ENCODE measurements at regions not wholly inside any gene's neighbourhood (a gene's known extent, or its start where the extent isn't known, plus 50 kb on each side); places are given as distances from the start of the nearest gene placed in this dataset.

- no peak for DNase-seq
These were observed 84.7 kb upstream of the BRINP1 start for GRCh38 chr9:119453980-119454379.

DNA sequence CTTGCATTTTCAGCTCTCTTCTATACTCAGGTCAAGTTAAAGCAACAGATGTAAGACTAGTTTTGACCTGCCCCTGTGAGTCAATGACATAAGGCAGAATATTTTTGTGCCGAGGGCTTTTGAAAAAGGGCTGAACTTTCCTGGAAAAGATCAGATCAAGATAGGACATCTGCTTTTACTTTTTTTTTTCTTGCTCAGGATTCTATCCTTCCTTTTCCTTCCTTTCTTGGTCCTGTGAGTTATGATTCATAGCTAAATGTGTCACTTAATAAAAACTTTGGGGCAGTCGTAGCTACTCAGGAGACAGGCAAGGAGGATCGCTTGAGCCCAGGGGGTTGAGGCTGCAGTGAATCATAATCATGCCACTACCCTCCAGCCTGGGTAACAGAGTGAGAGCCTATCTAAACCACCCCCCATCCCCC, 84.3 kb upstream of the BRINP1 start:
- no peak for DNase-seq

DNA sequence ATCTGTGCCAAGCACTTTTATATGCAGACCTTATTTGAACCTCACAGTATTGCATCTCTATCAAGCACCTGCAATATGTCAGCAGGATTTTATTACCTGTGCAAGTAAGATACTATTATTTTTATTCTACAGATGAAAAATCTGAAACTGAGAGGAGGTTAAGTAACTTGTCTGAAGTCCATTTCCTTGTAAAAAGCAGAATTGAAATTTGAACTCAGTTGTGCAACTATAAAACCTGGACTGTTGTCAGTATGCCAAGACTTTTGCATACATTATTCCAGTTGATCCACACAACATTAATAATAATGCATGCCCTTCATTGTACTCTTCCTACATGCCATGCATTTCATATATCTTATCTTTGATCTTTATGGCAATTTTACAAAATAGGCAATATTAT, 82.2 kb upstream of the BRINP1 start:
- DNase-seq = no peak

DNA sequence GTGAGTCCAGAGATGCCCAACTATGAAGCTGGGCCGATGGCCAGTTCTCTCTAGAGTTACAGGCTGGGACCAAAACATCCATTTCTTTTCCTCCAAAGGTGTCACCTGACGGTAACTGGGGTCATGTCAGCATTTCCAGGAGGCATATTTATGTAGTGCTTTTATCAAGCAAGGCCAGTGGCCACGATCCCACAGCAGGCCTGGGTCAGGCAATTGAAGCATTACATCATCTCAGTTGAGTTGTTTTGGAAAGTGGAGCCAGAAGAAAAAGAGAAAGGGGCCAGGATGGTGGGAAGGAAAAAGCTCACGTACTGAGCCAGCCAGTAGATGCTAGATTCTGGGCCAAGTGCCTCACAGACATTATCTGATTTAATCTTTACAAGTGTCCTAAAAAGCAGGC, 73.9 kb upstream of the BRINP1 start:
- DNase-seq = no peak

GRCh38 chr9:119441832-119442231, 72.6 kb upstream of the BRINP1 start:
- no peak for DNase-seq

DNA sequence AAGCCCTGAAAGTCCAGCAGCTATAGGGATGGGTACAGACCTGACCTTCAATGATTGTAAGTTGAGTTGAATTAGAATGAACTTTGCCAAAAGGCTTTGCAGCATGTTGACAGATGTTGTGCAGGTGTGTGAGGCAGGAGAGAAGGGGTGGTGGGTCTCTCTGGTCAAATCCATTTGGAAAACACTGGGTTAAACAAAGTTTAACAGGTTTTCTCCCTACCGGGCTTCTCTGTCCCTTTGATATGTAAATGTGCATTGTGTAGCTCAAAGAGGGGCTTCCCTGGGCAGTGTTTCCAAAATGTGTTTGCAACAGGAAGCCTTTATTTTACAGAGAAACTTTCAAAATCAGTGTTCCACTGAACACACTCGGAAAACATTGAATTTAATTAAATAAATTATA, 72.1 kb upstream of the BRINP1 start:
- no peak for DNase-seq

GRCh38 chr9:119436261-119436660, 67.0 kb upstream of the BRINP1 start:
- no peak for DNase-seq

GRCh38 chr9:119435076-119435475, 65.8 kb upstream of the BRINP1 start:
- DNase-seq = no peak

- DNase-seq = no peak
These were observed 63.2 kb upstream of the BRINP1 start for GRCh38 chr9:119432428-119432827.

GRCh38 chr9:119429302-119429701, 60.1 kb upstream of the BRINP1 start:
- DNase-seq = no peak

DNA sequence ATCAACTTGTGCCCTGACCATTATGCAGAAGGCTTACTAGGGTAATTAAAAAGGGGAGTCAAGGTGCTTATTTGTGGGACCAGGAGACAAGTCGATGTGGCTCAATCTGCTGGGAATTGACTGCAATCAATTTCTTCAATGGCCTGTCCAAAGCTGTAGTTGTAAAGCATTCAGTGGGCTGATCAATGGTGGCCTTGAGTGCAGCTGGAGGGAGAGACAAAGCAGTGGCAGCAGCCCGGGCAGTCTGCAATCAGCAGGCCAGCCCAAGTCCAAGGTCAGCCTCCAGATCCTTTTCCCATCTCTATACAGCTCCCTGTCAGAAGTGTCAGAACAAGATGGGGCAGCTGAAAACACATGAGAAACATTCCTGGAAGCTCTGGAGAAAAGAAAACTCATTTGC, 51.0 kb upstream of the BRINP1 start:
- no peak for DNase-seq

Measured in 8988T (cell line).